LNCAP (cell line): ENCODE measurements at regions not wholly inside any gene's neighbourhood (a gene's known extent, or its start where the extent isn't known, plus 50 kb on each side); places are given as distances from the start of the nearest gene placed in this dataset.

ENCODE experiments used
- TF ChIP-seq, protein P1 (sequence below): fragments of 450-650 bp; IDR thresholded peaks from 2 replicates; pipeline ENCODE4 v1.5.1; 2017; ENCODE audit warnings: mild to moderate bottlenecking

DNA sequence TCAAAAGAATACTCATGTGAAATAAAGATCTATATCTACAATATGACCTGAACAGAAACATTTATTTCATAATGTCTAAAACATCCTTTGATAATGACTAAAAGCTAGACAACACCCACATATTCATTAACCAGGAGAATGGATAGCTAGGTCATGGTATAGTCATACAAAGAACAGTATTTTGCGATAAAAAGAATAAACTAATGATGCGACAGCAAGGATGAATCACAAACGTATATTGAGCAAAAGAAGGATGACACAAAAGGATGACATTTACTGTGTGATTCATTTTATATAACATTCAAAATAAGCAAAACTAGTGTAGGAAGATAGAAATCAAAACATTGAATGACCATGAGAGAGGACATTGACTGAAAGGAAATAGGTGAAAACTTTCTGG, 1233.1 kb downstream of the OTOL1 start:
- TF ChIP-seq, protein P1, sequence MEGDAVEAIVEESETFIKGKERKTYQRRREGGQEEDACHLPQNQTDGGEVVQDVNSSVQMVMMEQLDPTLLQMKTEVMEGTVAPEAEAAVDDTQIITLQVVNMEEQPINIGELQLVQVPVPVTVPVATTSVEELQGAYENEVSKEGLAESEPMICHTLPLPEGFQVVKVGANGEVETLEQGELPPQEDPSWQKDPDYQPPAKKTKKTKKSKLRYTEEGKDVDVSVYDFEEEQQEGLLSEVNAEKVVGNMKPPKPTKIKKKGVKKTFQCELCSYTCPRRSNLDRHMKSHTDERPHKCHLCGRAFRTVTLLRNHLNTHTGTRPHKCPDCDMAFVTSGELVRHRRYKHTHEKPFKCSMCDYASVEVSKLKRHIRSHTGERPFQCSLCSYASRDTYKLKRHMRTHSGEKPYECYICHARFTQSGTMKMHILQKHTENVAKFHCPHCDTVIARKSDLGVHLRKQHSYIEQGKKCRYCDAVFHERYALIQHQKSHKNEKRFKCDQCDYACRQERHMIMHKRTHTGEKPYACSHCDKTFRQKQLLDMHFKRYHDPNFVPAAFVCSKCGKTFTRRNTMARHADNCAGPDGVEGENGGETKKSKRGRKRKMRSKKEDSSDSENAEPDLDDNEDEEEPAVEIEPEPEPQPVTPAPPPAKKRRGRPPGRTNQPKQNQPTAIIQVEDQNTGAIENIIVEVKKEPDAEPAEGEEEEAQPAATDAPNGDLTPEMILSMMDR = no peak

DNA sequence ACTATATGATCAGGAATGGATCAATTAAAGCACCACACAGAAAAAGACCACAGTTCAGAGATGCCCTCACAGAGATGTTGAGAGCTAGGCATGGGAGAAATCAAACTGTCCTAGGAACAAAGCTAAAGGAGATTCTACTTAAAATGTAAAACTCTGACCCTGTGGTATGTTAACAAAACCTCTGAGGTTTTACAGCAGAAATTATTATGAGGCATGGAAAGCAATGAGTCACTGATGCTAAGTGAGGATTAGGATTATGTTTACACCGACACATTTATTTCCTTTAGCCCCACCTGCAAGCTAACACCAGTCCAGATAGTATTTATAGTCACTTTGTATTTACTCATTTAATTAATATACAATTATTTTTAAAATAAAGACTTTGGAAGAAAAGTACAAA, 1242.2 kb downstream of the OTOL1 start:
- TF ChIP-seq, protein P1 = no peak

DNA sequence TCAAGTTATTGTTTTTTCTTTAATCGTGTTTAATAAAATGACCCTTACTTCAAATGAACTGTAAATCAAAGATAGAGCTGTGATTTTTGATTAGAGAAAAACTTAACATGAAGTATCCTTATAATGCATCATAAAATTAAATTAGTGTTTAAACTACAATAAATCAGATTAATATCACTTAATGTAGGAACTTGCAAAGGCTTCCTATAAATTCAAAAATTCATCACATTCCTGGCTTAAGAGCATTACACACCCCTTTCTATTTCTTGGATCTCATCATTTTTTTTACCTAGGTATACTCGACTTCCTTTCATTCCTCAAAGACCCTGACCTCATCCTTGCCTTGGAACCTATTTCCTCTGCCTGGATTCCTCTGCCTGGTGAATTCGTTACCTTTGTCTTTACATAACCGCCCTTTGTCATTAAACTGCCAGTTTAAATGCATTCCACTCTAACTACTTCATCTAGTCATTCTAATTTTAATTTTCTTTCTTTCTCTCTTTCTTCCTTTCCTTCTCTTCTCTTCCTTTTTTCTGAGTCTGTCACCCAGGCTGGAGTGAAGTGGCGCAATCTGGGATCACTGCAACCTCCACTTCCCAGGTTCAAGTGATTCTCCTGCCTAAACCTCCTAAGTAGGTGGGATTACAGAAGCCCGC, 1244.5 kb downstream of the OTOL1 start:
- TF ChIP-seq, protein P1 = no peak

DNA sequence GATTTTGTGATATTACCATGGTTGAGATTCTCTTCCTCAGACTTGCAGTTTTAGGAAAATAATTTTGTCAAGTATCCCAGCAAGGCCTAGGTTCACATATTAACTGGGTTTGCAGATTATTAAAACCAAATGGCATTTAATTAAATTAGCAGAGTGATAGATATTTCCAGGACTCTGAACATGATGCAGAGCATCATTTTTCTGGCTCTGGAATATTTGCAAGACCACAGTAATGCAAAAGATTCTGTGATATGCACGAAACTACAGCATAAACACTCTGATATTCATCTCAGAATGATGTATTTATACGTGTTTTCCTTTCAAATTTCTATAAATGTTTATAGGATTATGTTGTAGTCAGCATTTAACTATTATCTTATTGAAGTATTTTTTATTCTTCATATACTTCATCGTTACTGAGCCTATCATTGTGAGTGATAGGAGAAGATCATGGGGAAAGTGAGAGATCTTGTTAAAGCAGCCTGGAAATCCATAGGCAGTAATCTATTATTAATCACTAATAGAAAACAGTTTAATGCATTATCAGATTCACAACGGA, 1245.6 kb downstream of the OTOL1 start:
- TF ChIP-seq, protein P1 = no peak

DNA sequence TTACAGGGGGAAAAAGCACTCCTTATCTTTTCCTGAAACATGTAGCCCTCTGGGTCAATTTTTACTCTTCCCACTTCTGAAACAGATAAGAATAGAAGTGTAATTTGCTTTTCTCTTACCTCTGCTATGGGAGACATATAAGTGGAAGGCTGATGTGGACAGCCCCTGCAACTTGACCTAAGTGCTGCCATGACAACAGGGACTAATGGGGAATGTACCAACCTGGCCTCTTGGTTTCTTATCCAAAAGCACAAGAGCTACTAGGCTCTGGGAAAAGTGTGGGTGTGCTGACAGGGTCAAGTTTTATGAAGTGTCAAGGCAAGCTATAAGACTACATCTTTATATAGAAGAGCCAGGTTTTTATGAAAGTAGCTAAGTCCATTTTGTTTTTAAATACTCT, 1246.5 kb downstream of the OTOL1 start:
- TF ChIP-seq, protein P1 = no peak

DNA sequence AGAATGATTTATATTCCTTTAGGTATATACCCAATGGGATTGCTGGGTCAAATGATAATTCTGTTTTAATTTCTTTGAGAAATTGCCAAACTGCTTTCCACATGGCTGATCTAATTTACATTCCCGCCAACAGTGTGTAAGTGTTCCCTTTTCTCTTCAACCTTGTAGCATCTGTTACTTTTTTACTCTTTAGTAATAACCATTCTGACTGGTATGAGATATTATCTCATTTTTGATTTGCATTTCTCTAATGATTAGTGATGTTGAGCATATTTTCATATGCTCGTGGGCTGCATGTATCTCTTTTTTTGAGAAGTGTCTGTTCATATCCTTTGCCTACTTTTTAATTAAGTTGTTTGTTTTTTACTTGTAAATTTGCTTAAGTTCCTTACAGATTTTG, 1264.2 kb downstream of the OTOL1 start:
- TF ChIP-seq, protein P1 = no peak

DNA sequence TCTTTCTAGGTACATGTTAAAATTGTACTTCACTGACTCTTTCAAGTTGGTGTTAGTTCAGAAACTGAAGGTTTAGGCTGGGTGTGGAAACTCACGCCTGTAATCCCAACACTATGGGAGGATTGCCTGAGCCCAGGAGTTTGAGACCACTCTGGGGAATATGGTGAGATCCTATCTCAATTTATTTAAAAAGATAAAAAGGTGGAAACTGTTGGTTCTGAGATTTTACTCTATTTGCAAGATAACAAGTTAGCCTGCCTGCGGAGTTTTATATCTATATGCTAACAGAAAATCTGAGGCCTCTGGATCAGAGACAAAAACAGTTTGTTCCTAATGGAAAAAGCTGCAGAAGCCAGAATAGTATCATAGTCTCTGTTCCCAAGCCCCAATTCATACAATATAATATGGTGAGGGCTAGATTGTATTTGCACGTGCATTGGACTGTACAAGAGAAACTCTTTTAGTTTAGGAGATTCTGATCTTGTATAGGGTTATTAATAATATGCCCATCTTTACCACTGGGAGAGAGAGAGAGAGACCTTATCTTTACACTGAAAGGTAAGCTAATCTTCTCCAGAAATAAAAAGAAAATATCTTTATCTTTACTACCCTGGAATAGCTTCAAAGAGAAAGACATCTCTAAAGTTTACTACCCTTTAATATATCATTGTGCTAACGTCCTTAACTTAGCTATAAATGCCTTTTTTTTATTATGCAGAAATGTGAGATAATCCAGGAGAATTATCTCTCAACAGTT, 1267.6 kb downstream of the OTOL1 start:
- TF ChIP-seq, protein P1 = no peak
